ENCODE measurements at regions not wholly inside any gene's neighbourhood (a gene's known extent, or its start where the extent isn't known, plus 50 kb on each side); places are given as distances from the start of the nearest gene placed in this dataset.

- no peak for TF ChIP-seq CTCF (conservative IDR thresholded peaks at IDR 0.05 in 1 of 2, IDR thresholded peaks at IDR 0.05 in 1 of 2; ENCODE audit: extremely low read depth in 1 of 2, insufficient read depth in 1 of 2, low read depth in 1 of 2, low read length in 2 of 2)
- TF ChIP-seq EZH2 (IDR thresholded peaks at IDR 0.05; ENCODE audit: borderline replicate concordance, low read length), result no peak
Observed at GRCh38 chr4:17138847-17139246, 240.4 kb upstream of the LDB2 start.

All from mammary epithelial cell (primary cell).